GM23338 (cell line): ENCODE measurements at regions not wholly inside any gene's neighbourhood (a gene's known extent, or its start where the extent isn't known, plus 50 kb on each side); places are given as distances from the start of the nearest gene placed in this dataset.

Experiments
- ATAC-seq: fragments of 200-7000 bp; cut with Tn5 transposase; 3 replicates; pipeline ENCODE4 v1.9.1; 2020
- DNase-seq: peaks from one replicate; pipeline ENCODE4 v3.0.0-alpha.2; 2015; ENCODE audit warnings: low spot score
- H2AFZ ChIP-seq: fragments of 200-600 bp; sonication (generic); 2 replicates; pipeline ENCODE4 v1.8.0; 2016; ENCODE audit warnings: antibody characterized with exemption, mild to moderate bottlenecking, moderate library complexity
- H3F3A ChIP-seq: fragments of 200-600 bp; sonication (generic); replicated peaks from 2 replicates; pipeline ENCODE4 v1.8.0; 2017; ENCODE audit warnings: antibody characterized with exemption, mixed run types, low read depth
- H3K27ac ChIP-seq: fragments of 200-600 bp; sonication (generic); 2 replicates; pipeline ENCODE4 v1.6.1; 2016; ENCODE audit warnings: low read depth
- H3K27me3 ChIP-seq: fragments of 200-600 bp; sonication (generic); 2 replicates; pipeline ENCODE4 v1.8.0; 2016; ENCODE audit warnings: mild to moderate bottlenecking, mixed run types, moderate library complexity; ENCODE audit not compliant: insufficient read depth
- H3K36me3 ChIP-seq: fragments of 200-600 bp; sonication (generic); 2 replicates; pipeline ENCODE4 v1.8.0; 2016; ENCODE audit warnings: mild to moderate bottlenecking; ENCODE audit not compliant: insufficient read depth
- H3K4me1 ChIP-seq: fragments of 200-600 bp; sonication (generic); 2 replicates; pipeline ENCODE4 v1.8.0; 2016; ENCODE audit warnings: mild to moderate bottlenecking, moderate library complexity; ENCODE audit not compliant: insufficient read depth
- H3K4me2 ChIP-seq: fragments of 200-600 bp; sonication (generic); 2 replicates; pipeline ENCODE4 v1.7.1; 2017; ENCODE audit warnings: mixed run types
- H3K4me3 ChIP-seq: fragments of 200-600 bp; sonication (generic); 2 replicates; pipeline ENCODE4 v1.6.1; 2016; ENCODE audit warnings: mixed run types
- H3K79me2 ChIP-seq: fragments of 200-600 bp; sonication (generic); replicated peaks from 2 replicates; pipeline ENCODE4 v1.8.0; 2017; ENCODE audit warnings: mild to moderate bottlenecking; ENCODE audit not compliant: insufficient read depth
- H3K9me2 ChIP-seq: fragments of 200-600 bp; sonication (generic); 2 replicates; pipeline ENCODE4 v1.8.0; 2017; ENCODE audit not compliant: insufficient read depth
- H4K20me1 ChIP-seq: fragments of 200-600 bp; sonication (generic); replicated peaks from 2 replicates; pipeline ENCODE4 v1.8.0; 2017; ENCODE audit warnings: mild to moderate bottlenecking; ENCODE audit not compliant: insufficient read depth
- H3K27ac Mint-ChIP-seq: 2 replicates; pipeline ENCODE4 v1.8.0; 2020; ENCODE audit warnings: inconsistent platforms, mild to moderate bottlenecking, moderate library complexity, mixed read lengths
- H3K27me3 Mint-ChIP-seq: 3 replicates; pipeline ENCODE4 v1.8.0; 2022; ENCODE audit warnings: low read depth, mild to moderate bottlenecking, moderate library complexity, mixed read lengths, inconsistent platforms; ENCODE audit not compliant: insufficient read depth, poor library complexity
- H3K36me3 Mint-ChIP-seq: 3 replicates; pipeline ENCODE4 v1.8.0; 2021; ENCODE audit warnings: low read depth, mild to moderate bottlenecking, inconsistent platforms, moderate library complexity, mixed read lengths
- H3K4me1 Mint-ChIP-seq: 3 replicates; pipeline ENCODE4 v1.8.0; 2020; ENCODE audit warnings: mild to moderate bottlenecking, inconsistent platforms, mixed read lengths
- H3K4me3 Mint-ChIP-seq: 3 replicates; pipeline ENCODE4 v1.8.0; 2021; ENCODE audit warnings: moderate library complexity, mild to moderate bottlenecking, inconsistent platforms, mixed read lengths
- H3K9me3 Mint-ChIP-seq: 3 replicates; pipeline ENCODE4 v1.8.0; 2020; ENCODE audit warnings: moderate library complexity, mild to moderate bottlenecking, inconsistent platforms, mixed read lengths
- EZH2 ChIP-seq: fragments of 200-600 bp; sonication (generic); IDR thresholded peaks from one replicate; pipeline ENCODE4 v1.8.0; 2017; ENCODE audit warnings: antibody characterized with exemption, mild to moderate bottlenecking, low read depth; ENCODE audit not compliant: unreplicated experiment
- EZH2phosphoT487 ChIP-seq: fragments of 200-600 bp; sonication (generic); IDR thresholded peaks from one replicate; pipeline ENCODE4 v1.8.1; 2018; ENCODE audit warnings: antibody characterized with exemption; ENCODE audit not compliant: unreplicated experiment
- JUNB ChIP-seq: IDR thresholded peaks from one replicate; pipeline ENCODE4 v1.6.1; 2016; ENCODE audit warnings: antibody characterized with exemption; ENCODE audit not compliant: unreplicated experiment
- NANOG ChIP-seq: IDR thresholded peaks from 2 replicates; pipeline ENCODE4 v1.6.1; 2016; ENCODE audit warnings: antibody characterized with exemption, borderline replicate concordance
- POLR2AphosphoS5 ChIP-seq: IDR thresholded peaks from 2 replicates; pipeline ENCODE4 v1.6.1; 2016; ENCODE audit warnings: antibody characterized with exemption, low read depth
- ZNF114 ChIP-seq: fragments of 250-450 bp; sonication (Bioruptor Pico); IDR thresholded peaks from 2 replicates; pipeline ENCODE4 v1.5.0; 2020; ENCODE audit warnings: mild to moderate bottlenecking, moderate library complexity
- ZNF331 ChIP-seq: fragments of 250-450 bp; sonication (Bioruptor Pico); IDR thresholded peaks from 2 replicates; pipeline ENCODE4 v1.5.0; 2020; ENCODE audit warnings: low read depth, mild to moderate bottlenecking, moderate library complexity
- TF ChIP-seq, protein P1 (sequence below): fragments of 250-450 bp; sonication (Bioruptor Pico); IDR thresholded peaks from 2 replicates; pipeline ENCODE4 v1.5.0; 2020; ENCODE audit warnings: mild to moderate bottlenecking, moderate library complexity
- TF ChIP-seq, protein P2 (sequence below), 2 experiments: fragments of 200-600 bp in 1 of 2; sonication (generic) in 1 of 2; conservative IDR thresholded peaks; 2 replicates each; pipeline versions ENCODE4 v1.5.1 to v1.6.1; 2016 to 2017; ENCODE audit warnings: antibody characterized with exemption in 2 of 2, low read depth in 2 of 2, mild to moderate bottlenecking in 2 of 2, moderate library complexity in 1 of 2
- TF ChIP-seq, protein P3 (sequence below): IDR thresholded peaks from one replicate; pipeline ENCODE4 v1.6.1; 2018; ENCODE audit warnings: antibody characterized with exemption; ENCODE audit not compliant: unreplicated experiment

DNA sequence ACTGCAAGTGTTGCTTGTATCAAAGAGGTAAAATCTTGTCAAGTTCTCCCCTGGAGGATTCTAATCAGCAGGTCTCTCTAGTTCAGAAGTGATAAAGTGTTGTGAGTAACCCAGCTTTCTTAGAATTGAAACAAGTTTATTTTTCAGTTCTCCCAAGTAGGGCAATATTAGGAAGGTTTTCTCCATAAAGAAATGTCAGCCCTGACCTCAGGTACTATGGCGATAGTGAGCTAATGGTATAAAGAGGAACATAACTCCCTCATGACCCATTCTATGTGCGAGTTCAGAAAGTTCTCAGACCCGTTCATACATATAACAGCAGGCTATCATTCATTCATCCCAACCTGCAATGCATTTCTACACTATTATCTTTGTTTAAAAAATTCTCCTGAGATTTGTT is 421.1 kb upstream of the SETBP1 start:
- Mint-ChIP-seq H3K4me3 (no peak overlapping the region), H3K36me3 (peaks cover 10% of the 10 kb centered on the region; the same call in 2 of the 3 replicates), H3K27ac (no peak overlapping the region), H3K4me1 (no peaks in the 10 kb centered on the region; the same call in 2 of the 3 replicates), H3K9me3 (peaks cover 23% of the 10 kb centered on the region), H3K27me3 (peaks cover 4% of the 10 kb centered on the region)
- Histone ChIP-seq H3K27me3 (no peaks in the 10 kb centered on the region), H3K4me3 (no peak overlapping the region), H4K20me1 (no peaks in the 10 kb centered on the region), H3K27ac (no peak overlapping the region), H3K9me2 (peaks cover 7% of the 10 kb centered on the region; the same call in 1 of the 2 replicates), H3K36me3 (peaks cover 4% of the 10 kb centered on the region; the same call in 1 of the 2 replicates), H2AFZ (no peak overlapping the region), H3K79me2 (no peaks in the 10 kb centered on the region), H3K4me1 (no peaks in the 10 kb centered on the region), H3K4me2 (no peak overlapping the region), H3F3A (no peaks in the 10 kb centered on the region)
- no peak for TF ChIP-seq EZH2
- TF ChIP-seq, protein P1, sequence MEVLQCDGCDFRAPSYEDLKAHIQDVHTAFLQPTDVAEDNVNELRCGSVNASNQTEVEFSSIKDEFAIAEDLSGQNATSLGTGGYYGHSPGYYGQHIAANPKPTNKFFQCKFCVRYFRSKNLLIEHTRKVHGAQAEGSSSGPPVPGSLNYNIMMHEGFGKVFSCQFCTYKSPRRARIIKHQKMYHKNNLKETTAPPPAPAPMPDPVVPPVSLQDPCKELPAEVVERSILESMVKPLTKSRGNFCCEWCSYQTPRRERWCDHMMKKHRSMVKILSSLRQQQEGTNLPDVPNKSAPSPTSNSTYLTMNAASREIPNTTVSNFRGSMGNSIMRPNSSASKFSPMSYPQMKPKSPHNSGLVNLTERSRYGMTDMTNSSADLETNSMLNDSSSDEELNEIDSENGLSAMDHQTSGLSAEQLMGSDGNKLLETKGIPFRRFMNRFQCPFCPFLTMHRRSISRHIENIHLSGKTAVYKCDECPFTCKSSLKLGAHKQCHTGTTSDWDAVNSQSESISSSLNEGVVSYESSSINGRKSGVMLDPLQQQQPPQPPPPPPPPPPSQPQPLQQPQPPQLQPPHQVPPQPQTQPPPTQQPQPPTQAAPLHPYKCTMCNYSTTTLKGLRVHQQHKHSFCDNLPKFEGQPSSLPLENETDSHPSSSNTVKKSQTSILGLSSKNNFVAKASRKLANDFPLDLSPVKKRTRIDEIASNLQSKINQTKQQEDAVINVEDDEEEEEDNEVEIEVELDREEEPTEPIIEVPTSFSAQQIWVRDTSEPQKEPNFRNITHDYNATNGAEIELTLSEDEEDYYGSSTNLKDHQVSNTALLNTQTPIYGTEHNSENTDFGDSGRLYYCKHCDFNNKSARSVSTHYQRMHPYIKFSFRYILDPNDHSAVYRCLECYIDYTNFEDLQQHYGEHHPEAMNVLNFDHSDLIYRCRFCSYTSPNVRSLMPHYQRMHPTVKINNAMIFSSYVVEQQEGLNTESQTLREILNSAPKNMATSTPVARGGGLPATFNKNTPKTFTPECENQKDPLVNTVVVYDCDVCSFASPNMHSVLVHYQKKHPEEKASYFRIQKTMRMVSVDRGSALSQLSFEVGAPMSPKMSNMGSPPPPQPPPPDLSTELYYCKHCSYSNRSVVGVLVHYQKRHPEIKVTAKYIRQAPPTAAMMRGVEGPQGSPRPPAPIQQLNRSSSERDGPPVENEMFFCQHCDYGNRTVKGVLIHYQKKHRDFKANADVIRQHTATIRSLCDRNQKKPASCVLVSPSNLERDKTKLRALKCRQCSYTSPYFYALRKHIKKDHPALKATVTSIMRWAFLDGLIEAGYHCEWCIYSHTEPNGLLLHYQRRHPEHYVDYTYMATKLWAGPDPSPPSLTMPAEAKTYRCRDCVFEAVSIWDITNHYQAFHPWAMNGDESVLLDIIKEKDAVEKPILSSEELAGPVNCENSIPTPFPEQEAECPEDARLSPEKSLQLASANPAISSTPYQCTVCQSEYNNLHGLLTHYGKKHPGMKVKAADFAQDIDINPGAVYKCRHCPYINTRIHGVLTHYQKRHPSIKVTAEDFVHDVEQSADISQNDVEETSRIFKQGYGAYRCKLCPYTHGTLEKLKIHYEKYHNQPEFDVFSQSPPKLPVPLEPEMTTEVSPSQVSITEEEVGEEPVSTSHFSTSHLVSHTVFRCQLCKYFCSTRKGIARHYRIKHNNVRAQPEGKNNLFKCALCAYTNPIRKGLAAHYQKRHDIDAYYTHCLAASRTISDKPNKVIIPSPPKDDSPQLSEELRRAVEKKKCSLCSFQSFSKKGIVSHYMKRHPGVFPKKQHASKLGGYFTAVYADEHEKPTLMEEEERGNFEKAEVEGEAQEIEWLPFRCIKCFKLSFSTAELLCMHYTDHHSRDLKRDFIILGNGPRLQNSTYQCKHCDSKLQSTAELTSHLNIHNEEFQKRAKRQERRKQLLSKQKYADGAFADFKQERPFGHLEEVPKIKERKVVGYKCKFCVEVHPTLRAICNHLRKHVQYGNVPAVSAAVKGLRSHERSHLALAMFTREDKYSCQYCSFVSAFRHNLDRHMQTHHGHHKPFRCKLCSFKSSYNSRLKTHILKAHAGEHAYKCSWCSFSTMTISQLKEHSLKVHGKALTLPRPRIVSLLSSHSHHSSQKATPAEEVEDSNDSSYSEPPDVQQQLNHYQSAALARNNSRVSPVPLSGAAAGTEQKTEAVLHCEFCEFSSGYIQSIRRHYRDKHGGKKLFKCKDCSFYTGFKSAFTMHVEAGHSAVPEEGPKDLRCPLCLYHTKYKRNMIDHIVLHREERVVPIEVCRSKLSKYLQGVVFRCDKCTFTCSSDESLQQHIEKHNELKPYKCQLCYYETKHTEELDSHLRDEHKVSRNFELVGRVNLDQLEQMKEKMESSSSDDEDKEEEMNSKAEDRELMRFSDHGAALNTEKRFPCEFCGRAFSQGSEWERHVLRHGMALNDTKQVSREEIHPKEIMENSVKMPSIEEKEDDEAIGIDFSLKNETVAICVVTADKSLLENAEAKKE (CRISPR knock-in tag) = no peak
- TF ChIP-seq ZNF114 (CRISPR knock-in tag) = no peak
- no peak for TF ChIP-seq POLR2AphosphoS5
- TF ChIP-seq EZH2phosphoT487 = no peak
- no peak for TF ChIP-seq JUNB
- TF ChIP-seq, protein P2, sequence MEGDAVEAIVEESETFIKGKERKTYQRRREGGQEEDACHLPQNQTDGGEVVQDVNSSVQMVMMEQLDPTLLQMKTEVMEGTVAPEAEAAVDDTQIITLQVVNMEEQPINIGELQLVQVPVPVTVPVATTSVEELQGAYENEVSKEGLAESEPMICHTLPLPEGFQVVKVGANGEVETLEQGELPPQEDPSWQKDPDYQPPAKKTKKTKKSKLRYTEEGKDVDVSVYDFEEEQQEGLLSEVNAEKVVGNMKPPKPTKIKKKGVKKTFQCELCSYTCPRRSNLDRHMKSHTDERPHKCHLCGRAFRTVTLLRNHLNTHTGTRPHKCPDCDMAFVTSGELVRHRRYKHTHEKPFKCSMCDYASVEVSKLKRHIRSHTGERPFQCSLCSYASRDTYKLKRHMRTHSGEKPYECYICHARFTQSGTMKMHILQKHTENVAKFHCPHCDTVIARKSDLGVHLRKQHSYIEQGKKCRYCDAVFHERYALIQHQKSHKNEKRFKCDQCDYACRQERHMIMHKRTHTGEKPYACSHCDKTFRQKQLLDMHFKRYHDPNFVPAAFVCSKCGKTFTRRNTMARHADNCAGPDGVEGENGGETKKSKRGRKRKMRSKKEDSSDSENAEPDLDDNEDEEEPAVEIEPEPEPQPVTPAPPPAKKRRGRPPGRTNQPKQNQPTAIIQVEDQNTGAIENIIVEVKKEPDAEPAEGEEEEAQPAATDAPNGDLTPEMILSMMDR (conservative IDR thresholded peaks at IDR 0.05; ENCODE audit: low read depth in 2 of 2) = no peak
- TF ChIP-seq NANOG = no peak
- TF ChIP-seq, protein P3, sequence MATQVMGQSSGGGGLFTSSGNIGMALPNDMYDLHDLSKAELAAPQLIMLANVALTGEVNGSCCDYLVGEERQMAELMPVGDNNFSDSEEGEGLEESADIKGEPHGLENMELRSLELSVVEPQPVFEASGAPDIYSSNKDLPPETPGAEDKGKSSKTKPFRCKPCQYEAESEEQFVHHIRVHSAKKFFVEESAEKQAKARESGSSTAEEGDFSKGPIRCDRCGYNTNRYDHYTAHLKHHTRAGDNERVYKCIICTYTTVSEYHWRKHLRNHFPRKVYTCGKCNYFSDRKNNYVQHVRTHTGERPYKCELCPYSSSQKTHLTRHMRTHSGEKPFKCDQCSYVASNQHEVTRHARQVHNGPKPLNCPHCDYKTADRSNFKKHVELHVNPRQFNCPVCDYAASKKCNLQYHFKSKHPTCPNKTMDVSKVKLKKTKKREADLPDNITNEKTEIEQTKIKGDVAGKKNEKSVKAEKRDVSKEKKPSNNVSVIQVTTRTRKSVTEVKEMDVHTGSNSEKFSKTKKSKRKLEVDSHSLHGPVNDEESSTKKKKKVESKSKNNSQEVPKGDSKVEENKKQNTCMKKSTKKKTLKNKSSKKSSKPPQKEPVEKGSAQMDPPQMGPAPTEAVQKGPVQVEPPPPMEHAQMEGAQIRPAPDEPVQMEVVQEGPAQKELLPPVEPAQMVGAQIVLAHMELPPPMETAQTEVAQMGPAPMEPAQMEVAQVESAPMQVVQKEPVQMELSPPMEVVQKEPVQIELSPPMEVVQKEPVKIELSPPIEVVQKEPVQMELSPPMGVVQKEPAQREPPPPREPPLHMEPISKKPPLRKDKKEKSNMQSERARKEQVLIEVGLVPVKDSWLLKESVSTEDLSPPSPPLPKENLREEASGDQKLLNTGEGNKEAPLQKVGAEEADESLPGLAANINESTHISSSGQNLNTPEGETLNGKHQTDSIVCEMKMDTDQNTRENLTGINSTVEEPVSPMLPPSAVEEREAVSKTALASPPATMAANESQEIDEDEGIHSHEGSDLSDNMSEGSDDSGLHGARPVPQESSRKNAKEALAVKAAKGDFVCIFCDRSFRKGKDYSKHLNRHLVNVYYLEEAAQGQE = no peak
- no peak for TF ChIP-seq ZNF331 (CRISPR knock-in tag)
- no peak for DNase-seq
- no peak for ATAC-seq
